ENCODE measurements at regions not wholly inside any gene's neighbourhood (a gene's known extent, or its start where the extent isn't known, plus 50 kb on each side); places are given as distances from the start of the nearest gene placed in this dataset.

DNA sequence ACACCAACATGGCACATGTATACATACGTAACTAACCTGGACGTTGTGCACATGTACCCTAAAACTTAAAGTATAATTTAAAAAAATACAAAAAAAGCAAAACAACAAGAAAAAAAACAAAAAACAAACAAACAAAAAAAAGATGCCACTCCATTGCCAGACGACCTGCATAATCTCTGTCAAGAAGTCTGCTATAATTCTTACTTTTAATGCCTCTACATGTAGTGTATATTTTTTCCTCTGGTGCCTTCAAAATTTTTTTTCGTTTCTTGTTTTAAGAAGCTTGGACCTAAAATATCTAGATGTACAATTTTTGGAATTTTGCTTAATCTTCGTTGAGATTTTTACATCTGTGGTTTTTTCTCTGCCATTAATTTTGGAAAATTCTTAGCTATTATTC is 235.6 kb upstream of the ZNF521 start:
- TF ChIP-seq CEBPB (IDR thresholded peaks at IDR 0.05; ENCODE audit: low read depth) (no peak), SP1 (IDR thresholded peaks at IDR 0.05; ENCODE audit: low read depth) (no peak), POLR2AphosphoS5 (IDR thresholded peaks at IDR 0.05; ENCODE audit: low read depth, low read length) (no peak), CBX3 (IDR thresholded peaks at IDR 0.05; ENCODE audit: low read depth) (no peak), EZH2 (IDR thresholded peaks at IDR 0.05) (no peak), ELF1 (IDR thresholded peaks at IDR 0.05; ENCODE audit: borderline replicate concordance, low read depth) (no peak), POLR2A (IDR thresholded peaks at IDR 0.05; ENCODE audit: borderline replicate concordance, extremely low read depth, insufficient read depth, insufficient read length) (no peak), ZNF274 (IDR thresholded peaks at IDR 0.05; ENCODE audit: low read depth, low read length) (no peak)
- TF ChIP-seq, protein P1, sequence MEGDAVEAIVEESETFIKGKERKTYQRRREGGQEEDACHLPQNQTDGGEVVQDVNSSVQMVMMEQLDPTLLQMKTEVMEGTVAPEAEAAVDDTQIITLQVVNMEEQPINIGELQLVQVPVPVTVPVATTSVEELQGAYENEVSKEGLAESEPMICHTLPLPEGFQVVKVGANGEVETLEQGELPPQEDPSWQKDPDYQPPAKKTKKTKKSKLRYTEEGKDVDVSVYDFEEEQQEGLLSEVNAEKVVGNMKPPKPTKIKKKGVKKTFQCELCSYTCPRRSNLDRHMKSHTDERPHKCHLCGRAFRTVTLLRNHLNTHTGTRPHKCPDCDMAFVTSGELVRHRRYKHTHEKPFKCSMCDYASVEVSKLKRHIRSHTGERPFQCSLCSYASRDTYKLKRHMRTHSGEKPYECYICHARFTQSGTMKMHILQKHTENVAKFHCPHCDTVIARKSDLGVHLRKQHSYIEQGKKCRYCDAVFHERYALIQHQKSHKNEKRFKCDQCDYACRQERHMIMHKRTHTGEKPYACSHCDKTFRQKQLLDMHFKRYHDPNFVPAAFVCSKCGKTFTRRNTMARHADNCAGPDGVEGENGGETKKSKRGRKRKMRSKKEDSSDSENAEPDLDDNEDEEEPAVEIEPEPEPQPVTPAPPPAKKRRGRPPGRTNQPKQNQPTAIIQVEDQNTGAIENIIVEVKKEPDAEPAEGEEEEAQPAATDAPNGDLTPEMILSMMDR (IDR thresholded peaks at IDR 0.05 in 2 of 3, conservative IDR thresholded peaks at IDR 0.05 in 1 of 3; ENCODE audit: borderline replicate concordance in 1 of 3, insufficient read depth in 1 of 3, low read depth in 2 of 3, low read length in 2 of 3), result no peak

All from HCT116 (cell line).